GM18868 (cell line): ENCODE measurements at regions not wholly inside any gene's neighbourhood (a gene's known extent, or its start where the extent isn't known, plus 50 kb on each side); places are given as distances from the start of the nearest gene placed in this dataset.

Source experiments
- ATAC-seq: cut with Tn5 transposase; IDR thresholded peaks from one replicate; pipeline ENCODE4 v1.9.1; 2021; ENCODE audit warnings: mild to moderate bottlenecking, moderate library complexity; ENCODE audit not compliant: unreplicated experiment

DNA sequence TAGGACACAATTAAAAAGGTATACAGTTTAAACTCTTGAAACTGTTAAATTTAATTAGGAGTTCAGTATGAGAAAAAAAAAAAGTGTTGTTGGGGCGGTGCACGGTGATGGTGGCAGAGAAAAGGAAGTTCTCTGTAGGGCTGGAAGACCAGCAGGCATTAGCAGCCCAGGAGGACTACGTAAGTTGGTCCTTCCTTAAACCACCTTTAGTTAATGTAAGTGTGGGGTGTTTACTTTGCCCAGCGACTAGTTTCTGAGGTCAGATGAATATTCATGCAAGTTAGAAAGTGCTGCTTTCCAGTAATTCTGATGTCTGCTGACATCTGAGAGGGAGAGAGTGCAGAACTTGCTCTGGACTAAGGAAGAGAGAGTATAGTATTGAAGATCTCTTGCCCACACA is 54.9 kb downstream of the NKX2-1 start:
- ATAC-seq: no peak

GRCh38 chr14:36462890-36463289 is 57.1 kb downstream of the NKX2-1 start:
- ATAC-seq: no peak

DNA sequence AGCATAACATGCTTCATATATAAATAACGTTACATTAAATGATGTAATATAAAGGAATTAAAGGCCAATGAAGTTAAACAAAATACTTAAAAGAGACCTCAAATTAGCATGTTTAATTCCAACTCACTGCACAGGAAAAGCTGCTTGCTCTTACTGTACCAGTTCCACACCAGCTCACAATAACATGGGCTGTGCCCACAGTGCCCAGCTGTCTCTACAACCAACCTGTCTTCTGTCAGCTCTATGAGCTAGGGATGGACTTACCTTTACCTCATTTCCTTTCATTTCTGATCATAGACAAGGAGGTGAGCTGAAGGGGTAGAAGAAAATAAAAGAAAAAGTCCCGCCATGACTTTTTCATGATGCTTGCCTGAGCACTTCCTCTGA is 64.8 kb downstream of the NKX2-1 start:
- no peak for ATAC-seq

GRCh38 chr14:36454599-36455240 is 65.3 kb downstream of the NKX2-1 start:
- ATAC-seq: no peak

- no peak for ATAC-seq
Measured at GRCh38 chr14:36452860-36453259, 67.2 kb downstream of the NKX2-1 start.

- no peak for ATAC-seq
Measured at GRCh38 chr14:36451310-36452065, 68.5 kb downstream of the NKX2-1 start.

GRCh38 chr14:36450550-36450949 is 69.5 kb downstream of the NKX2-1 start:
- ATAC-seq: no peak

DNA sequence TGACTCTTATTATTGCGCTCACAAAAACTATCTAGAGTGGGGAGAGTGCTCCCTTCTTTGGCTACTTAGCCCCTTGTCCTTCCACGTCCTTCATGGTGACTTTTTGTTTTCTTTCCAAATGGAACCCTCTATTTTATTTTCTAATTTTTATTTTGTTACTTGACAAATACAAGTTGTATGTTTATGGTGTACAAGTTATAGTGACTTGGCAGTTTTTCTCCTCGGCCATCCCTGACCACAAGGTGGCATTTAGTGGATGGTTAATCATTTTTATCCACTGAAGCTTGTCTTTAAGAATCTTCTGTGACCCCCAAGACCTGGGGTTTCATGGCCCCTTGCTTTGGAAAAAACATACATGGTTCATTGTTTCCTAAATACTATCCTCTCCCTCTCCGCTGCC is 70.1 kb downstream of the NKX2-1 start:
- ATAC-seq: no peak

- no peak for ATAC-seq
Measured at GRCh38 chr14:36443374-36443773, 76.7 kb downstream of the NKX2-1 start.

- ATAC-seq: no peak
Measured at GRCh38 chr14:36442824-36443241, 77.2 kb downstream of the NKX2-1 start.

DNA sequence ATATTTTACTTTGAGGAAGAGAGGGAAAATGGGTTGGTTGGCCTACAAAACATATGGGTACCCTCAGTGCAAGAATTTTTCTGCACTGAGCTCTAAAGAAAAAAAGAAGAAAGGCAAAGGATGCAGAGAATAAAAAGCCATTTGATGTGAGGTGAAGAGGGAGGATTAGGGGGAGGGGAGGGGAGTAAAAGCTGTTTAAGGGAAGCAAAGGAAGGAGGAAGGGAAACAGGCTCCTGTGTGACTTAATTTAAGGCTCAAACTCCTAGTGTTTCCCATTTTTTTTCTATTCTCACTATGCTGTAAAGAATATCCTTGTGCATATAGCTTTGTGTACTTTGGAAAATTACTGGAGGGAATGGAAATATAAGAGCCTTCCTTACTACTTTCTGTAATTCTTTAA is 78.7 kb downstream of the NKX2-1 start:
- no peak for ATAC-seq

GRCh38 chr14:36439766-36440165 is 80.3 kb downstream of the NKX2-1 start:
- ATAC-seq: no peak

GRCh38 chr14:36438883-36439282 is 81.1 kb downstream of the NKX2-1 start:
- no peak for ATAC-seq

DNA sequence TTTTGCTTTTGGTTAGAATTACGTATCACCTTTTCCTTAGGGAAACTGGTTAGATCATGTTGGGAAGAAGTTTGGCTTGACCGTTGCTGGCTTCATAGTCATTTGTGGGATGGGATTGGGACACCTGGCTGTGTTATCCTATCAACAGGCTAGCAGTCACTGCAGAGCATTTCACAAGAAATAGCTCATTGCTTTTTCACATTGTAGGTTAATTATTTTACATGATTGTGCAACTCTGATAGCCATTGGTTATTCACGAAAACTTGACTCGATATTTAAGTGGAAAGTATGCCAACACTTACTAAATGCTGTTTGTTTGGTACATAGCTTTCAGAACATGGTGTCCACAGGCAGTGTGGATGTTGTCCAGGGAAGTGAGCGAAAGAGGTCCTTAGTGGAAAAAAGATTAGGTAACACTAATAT is 89.4 kb downstream of the NKX2-1 start:
- no peak for ATAC-seq

DNA sequence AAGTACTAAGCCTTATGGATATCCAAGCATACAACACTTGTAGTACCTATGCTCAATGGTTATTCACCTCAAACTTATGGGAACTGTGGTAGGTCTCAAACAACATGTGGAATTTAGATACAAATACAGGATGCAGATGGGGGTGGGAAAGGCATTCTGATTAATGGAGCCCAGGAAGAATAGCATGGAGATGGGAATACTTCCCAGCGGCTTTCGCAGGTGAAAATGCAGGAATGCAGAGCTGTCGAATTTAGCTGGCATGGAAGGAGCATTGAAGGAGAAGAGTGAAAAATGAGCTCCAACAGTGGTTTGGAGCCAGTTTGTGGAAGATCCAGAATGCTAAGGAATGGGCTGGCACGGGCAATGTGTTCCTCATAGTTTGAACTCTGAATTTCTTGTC is 89.9 kb downstream of the NKX2-1 start:
- ATAC-seq: no peak

GRCh38 chr14:36429692-36430091 is 90.3 kb downstream of the NKX2-1 start:
- no peak for ATAC-seq

DNA sequence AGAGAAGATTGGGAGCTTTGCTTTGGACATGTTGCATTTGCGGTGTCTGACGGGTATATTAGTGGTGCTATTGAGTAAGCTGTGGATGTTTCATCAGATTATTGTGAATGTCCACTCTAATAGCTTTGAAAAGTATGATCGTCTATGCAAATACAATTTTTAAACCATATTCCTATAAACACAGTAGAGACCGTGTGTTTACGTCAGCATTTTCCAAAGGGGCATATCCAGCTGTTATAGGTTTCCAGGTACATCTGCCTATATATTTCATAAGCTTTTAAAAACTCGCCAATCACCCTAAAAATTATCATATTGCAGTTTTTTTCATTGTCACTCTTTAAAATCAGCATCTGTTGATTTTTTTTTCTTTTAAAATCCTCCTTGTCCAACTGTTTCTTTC is 91.7 kb downstream of the NKX2-1 start:
- no peak for ATAC-seq

GRCh38 chr14:36426836-36427235 is 93.2 kb downstream of the NKX2-1 start:
- no peak for ATAC-seq

- no peak for ATAC-seq
Measured at GRCh38 chr14:36426113-36426512, 93.9 kb downstream of the NKX2-1 start.

DNA sequence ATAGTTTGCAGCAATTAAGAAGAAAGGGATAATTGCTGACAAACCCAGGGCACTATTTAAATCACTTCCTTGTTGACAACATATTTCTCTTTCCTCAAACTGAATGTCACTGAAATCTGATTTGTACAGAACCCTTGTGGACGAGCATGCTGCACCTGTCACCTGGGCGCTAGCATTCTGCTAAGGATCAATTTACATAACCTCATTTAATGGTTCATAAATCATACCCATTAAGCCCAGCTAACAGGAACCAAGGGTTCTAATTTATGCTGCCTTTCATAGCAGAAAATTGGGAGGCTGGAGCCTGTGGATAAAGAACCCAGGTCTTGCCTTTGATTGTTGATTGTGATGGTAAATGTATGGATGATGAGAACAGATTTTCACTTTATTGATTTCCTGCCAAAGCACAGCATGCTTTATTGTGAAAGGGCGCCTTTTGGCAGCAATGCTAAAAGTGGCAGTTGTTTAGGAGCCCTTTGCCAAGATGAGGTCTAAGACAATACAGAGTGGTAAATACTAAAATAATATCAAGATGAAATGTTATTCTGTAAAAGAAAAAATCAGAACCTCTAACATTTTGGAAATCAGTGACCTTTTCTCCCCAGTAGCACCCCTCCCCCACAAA is 95.4 kb downstream of the NKX2-1 start:
- no peak for ATAC-seq

DNA sequence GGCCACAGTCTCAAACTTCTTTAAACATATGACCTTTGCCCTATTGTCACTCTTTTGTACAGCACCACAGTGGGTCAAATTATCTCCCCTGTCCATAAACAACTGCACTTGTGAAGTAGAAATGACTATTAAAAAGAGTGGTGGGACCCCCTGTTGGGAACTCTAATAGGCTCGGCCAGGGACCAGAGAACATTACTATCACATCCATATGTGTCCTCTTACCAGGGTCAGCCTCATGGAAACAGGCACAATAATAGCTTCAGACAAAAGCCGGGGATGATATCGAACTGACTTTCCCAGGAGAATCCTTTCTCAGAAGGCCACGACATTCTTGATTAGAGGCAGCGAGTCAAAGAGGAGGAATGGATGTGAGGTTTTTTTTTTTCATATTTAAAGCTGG is 96.6 kb downstream of the NKX2-1 start:
- ATAC-seq: no peak

- ATAC-seq: no peak
Measured at GRCh38 chr14:36420149-36420687, 99.8 kb upstream of the MBIP start.
